Memory B cell (primary cell): ENCODE measurements at regions not wholly inside any gene's neighbourhood (a gene's known extent, or its start where the extent isn't known, plus 50 kb on each side); places are given as distances from the start of the nearest gene placed in this dataset.

Experiments used
- ATAC-seq: fragments of 150-1000 bp; cut with Tn5 transposase; 2 replicates; pipeline ENCODE4 v1.10.0; 2021; ENCODE audit warnings: low read depth, mild to moderate bottlenecking, moderate library complexity
- DNase-seq, 2 donors: peaks; one replicate each; pipeline ENCODE4 v3.0.0; 2022; ENCODE audit warnings: low spot score in 2 of 2
- H3K27ac Mint-ChIP-seq: one replicate; pipeline ENCODE4 v1.8.0; 2022; ENCODE audit warnings: mild to moderate bottlenecking, moderate library complexity, mixed read lengths
- H3K27me3 Mint-ChIP-seq: one replicate; pipeline ENCODE4 v1.8.0; 2022; ENCODE audit warnings: mixed read lengths
- H3K36me3 Mint-ChIP-seq: one replicate; pipeline ENCODE4 v1.8.0; 2022; ENCODE audit warnings: mild to moderate bottlenecking, mixed read lengths
- H3K4me1 Mint-ChIP-seq: one replicate; pipeline ENCODE4 v1.8.0; 2022; ENCODE audit warnings: mixed read lengths
- H3K4me3 Mint-ChIP-seq: one replicate; pipeline ENCODE4 v1.8.0; 2022; ENCODE audit warnings: mild to moderate bottlenecking, moderate library complexity, mixed read lengths
- H3K9me3 Mint-ChIP-seq: one replicate; pipeline ENCODE4 v1.8.0; 2022; ENCODE audit warnings: mixed read lengths

DNA sequence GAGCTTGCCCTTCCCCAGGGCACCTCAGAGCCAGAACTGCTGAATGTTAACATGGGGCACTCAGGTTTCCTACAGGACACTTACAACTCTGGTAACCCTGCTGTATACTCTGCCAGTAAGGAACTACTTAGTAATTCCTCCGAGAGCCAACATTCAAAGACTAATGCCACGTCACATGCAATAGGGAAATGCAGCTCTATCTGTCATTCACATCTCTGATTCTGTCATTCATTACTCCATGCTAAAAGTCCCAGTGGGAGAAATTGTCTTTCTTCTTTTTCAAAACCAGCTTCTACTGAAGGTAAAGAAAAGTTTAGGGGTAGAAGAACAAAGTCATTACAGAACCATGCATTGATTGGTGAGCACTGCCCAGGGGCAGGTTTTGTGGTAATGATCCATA is 189.2 kb downstream of the DAD1 start:
- Mint-ChIP-seq H3K9me3 (no peaks in the 10 kb centered on the region), H3K27ac (no peak overlapping the region), H3K4me3 (no peak overlapping the region), H3K36me3 (no peaks in the 10 kb centered on the region), H3K27me3 (peaks cover 5% of the 10 kb centered on the region), H3K4me1 (peaks cover 3% of the 10 kb centered on the region)
- DNase-seq (no peak), ATAC-seq (no peak)

DNA sequence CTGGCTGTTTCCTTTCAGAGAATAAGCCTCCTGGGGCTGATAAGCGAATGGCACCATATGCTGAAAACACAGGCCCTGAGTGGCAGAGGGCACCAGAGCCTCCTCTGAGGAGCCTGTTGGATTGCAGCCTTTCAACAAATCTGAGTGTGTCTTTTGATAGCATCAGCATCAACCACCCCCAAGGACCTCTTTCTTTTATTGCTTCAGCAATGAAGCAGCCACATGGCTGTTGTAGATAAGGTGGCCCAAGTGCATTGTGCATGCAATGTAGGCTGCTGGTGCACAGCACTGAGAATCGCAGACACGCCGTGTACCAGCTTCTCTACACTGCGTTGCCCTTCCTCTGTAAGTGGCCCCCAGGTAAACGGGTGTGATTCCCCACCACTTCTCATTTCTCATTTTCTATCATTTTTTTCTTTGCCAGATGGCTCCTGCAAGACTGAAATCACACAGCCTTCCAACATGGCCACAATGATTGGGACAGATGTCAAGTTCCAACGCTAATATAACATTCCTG is 191.7 kb downstream of the DAD1 start:
- no peak for ATAC-seq
- peaks cover 7% of the 10 kb centered on the region for H3K27me3 Mint-ChIP-seq
- no peak overlapping the region for H3K4me3 Mint-ChIP-seq
- H3K27ac Mint-ChIP-seq = no peak overlapping the region
- no peaks in the 10 kb centered on the region for H3K36me3 Mint-ChIP-seq
- peaks cover 4% of the 10 kb centered on the region for H3K4me1 Mint-ChIP-seq
- DNase-seq = no peak
- no peaks in the 10 kb centered on the region for H3K9me3 Mint-ChIP-seq

DNA sequence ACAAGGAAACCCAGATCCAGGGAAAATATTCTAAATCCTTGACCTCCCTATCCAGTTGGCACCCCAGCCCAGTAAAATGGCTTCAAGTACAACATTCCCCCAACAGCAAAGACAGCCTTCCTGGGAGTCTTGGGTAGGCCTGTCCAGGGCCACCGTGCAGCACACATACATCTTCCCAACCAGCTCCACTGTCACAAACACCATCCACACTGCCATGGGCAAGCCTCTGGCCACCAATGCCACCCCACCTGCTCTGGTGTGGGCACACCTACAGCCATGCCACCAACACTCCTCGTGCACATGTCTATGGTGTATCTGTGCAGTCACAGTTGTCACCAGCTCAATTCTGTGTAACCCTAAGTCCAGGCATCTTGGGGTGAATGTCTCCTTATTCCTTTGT is 193.2 kb downstream of the DAD1 start:
- Mint-ChIP-seq H3K4me3 (no peak overlapping the region), H3K27ac (no peak overlapping the region), H3K36me3 (no peaks in the 10 kb centered on the region), H3K27me3 (peaks cover 7% of the 10 kb centered on the region), H3K9me3 (no peaks in the 10 kb centered on the region), H3K4me1 (peaks cover 13% of the 10 kb centered on the region)
- no peak for ATAC-seq
- no peak for DNase-seq

- no peak for DNase-seq
- Mint-ChIP-seq H3K36me3 (no peaks in the 10 kb centered on the region), H3K9me3 (no peaks in the 10 kb centered on the region), H3K27ac (no peak overlapping the region), H3K27me3 (peaks cover 7% of the 10 kb centered on the region), H3K4me3 (no peak overlapping the region), H3K4me1 (peaks cover 15% of the 10 kb centered on the region)
- ATAC-seq = no peak
Measured at GRCh38 chr14:22394616-22395015, 194.4 kb downstream of the DAD1 start.

GRCh38 chr14:22393796-22394195 is 195.2 kb downstream of the DAD1 start:
- Mint-ChIP-seq H3K9me3 (no peaks in the 10 kb centered on the region), H3K4me1 (peaks cover 15% of the 10 kb centered on the region), H3K4me3 (no peak overlapping the region), H3K36me3 (no peaks in the 10 kb centered on the region), H3K27ac (no peak overlapping the region), H3K27me3 (peaks cover 7% of the 10 kb centered on the region)
- ATAC-seq (no peak), DNase-seq (no peak)

DNA sequence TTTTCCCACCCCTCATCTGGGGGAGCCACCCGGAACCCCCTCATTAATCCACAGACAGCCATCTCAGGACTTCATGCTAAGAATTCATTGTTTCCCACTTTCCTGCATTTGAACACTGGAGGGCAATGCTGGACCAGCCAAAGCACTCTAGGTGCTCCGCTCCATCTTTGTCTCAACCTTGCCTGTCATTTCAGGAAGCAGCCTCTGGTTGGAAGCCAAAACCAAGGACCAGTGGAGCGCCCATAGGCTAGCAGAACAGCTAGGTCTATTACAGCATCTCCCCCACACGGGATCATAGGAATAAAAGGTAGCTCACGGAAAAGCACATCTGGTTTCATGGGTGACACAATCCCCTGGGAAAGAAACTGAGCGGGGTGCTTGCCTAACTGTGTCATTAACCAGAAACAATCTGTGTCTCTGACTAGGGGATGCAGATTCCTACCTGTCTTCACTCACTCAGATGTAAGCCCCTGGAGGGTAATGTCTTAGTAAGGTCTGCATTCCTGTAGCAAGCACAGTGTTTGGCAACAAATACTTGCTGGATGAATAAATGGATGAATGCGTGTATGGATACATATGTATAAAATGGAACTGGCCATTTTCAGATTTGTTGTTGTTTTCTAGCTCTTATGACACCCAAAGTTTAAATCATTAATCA is 197.0 kb downstream of the DAD1 start:
- Mint-ChIP-seq H3K9me3 (no peaks in the 10 kb centered on the region), H3K27me3 (peaks cover 7% of the 10 kb centered on the region), H3K4me1 (peaks cover 19% of the 10 kb centered on the region), H3K4me3 (peak overlapping the region; percentile 21), H3K27ac (peak overlapping the region; percentile 1), H3K36me3 (no peaks in the 10 kb centered on the region)
- DNase-seq (peak in 1 of 2 donors; percentile 33), ATAC-seq (peak; percentile 70)

- Mint-ChIP-seq H3K4me3 (no peak overlapping the region), H3K4me1 (peaks cover 23% of the 10 kb centered on the region)
Measured at GRCh38 chr14:22390824-22391461, 198.1 kb downstream of the DAD1 start.

GRCh38 chr14:22390195-22390594 is 198.8 kb downstream of the DAD1 start:
- Mint-ChIP-seq H3K27me3 (peaks cover 5% of the 10 kb centered on the region), H3K4me3 (no peak overlapping the region), H3K36me3 (no peaks in the 10 kb centered on the region), H3K9me3 (no peaks in the 10 kb centered on the region), H3K27ac (no peak overlapping the region), H3K4me1 (peaks cover 28% of the 10 kb centered on the region)
- DNase-seq = no peak
- ATAC-seq = no peak

More at GRCh38 chr14:22390824-22391461, 198.1 kb downstream of the DAD1 start:
- ATAC-seq (no peak), DNase-seq (no peak)
- Mint-ChIP-seq H3K27ac (no peak overlapping the region), H3K36me3 (no peaks in the 10 kb centered on the region), H3K27me3 (peaks cover 7% of the 10 kb centered on the region), H3K9me3 (no peaks in the 10 kb centered on the region)

DNA sequence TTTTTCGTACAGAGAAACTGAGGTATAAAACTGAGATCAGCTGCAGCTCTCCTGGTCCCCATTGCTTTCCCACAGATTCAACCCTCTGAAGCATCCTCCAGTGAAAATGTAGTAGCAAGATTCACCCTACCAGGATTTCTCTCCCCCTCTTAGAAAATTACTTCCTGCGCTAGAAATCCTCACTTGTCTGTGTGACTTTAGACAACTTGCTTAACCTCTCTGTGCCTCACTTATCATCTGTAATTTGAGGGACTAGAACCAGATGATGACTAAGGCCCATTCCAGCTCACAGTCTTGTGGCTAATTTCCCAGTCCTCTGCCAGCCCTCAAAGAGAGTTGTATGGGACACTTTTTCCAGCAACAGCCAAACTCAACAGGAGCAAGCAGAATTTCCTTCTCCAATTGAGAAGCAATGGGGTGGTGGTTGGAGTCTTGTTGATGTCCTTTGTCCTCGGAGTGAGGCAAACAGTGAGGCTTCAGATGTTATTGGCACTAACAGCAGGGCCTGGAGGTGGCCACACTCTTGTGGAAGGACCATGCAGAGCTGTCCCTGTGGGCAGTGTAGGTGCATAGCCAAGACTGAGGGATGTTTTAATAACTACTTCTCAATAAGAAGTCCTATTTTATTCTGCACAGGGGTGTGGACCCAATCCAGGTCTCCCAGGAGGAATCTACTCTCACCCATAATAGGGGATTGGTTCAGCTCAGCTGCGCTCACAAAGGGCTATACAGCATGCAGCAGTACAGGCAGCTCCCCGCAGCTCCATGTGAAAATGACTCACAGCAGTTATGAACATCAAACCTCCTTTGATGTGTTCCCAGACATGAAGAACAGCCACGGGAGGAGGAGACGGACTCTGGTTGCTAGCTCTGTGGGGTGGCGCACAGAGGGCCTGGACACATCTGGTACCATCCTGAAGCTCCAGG is 200.1 kb downstream of the DAD1 start:
- DNase-seq (no peak), ATAC-seq (no peak)
- no peaks in the 10 kb centered on the region for H3K27me3 Mint-ChIP-seq
- no peaks in the 10 kb centered on the region for H3K9me3 Mint-ChIP-seq
- no peak overlapping the region for H3K27ac Mint-ChIP-seq
- peaks cover 38% of the 10 kb centered on the region for H3K4me1 Mint-ChIP-seq
- no peak overlapping the region for H3K4me3 Mint-ChIP-seq
- H3K36me3 Mint-ChIP-seq = no peaks in the 10 kb centered on the region

- no peak for ATAC-seq
- no peaks in the 10 kb centered on the region for H3K9me3 Mint-ChIP-seq
- no peaks in the 10 kb centered on the region for H3K36me3 Mint-ChIP-seq
- no peak overlapping the region for H3K27ac Mint-ChIP-seq
- H3K27me3 Mint-ChIP-seq = no peaks in the 10 kb centered on the region
- H3K4me3 Mint-ChIP-seq = peak overlapping the region; percentile 57
- DNase-seq = no peak
- peaks cover 48% of the 10 kb centered on the region for H3K4me1 Mint-ChIP-seq
Measured at GRCh38 chr14:22387776-22388241, 201.2 kb downstream of the DAD1 start.

DNA sequence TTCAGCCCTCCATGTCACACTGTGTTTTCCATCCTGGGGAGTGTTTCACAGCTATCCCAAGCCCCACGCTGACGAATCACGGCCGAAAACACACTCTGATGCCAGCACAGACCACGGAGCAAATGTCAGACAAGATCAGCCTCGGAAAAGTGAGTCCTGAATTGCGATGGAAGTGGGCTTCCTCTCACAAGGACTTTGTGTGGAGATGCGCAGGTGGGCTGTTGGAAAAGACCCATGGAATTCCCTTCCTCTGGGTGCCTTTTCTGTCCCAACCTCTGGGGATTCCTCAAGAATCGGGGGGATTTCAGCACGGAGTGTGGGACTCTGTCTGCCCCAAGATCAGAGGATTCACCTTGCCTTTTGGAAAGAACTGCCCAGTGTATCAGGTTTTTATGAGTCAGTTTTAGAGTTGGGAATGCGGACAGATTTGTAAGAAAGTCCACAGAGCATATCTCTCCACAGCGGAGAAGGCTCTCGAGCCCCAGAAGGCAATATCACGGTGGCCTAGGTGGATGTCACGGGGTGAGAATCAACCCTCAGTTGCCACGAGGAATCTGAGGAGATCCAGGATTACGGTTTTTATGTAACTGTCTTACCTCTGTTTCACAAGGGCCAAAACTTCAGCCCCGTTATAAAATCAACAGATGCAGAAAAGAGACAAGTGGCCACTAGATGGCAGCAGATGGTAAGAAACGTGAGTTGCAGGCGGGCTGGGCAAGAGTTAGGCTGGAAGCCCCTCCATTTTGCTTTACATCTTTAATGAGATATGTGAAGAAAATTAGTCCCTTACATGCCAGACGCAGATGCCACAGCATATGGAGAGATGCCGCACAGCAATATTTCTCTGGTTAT is 201.9 kb downstream of the DAD1 start:
- peaks cover 52% of the 10 kb centered on the region for H3K4me1 Mint-ChIP-seq
- no peaks in the 10 kb centered on the region for H3K27me3 Mint-ChIP-seq
- ATAC-seq (peak; percentile 17), DNase-seq (peak; percentile 81 to 84)
- H3K9me3 Mint-ChIP-seq = no peaks in the 10 kb centered on the region
- H3K36me3 Mint-ChIP-seq = no peaks in the 10 kb centered on the region
- H3K27ac Mint-ChIP-seq = no peak overlapping the region
- H3K4me3 Mint-ChIP-seq = peak overlapping the region; percentile 57

DNA sequence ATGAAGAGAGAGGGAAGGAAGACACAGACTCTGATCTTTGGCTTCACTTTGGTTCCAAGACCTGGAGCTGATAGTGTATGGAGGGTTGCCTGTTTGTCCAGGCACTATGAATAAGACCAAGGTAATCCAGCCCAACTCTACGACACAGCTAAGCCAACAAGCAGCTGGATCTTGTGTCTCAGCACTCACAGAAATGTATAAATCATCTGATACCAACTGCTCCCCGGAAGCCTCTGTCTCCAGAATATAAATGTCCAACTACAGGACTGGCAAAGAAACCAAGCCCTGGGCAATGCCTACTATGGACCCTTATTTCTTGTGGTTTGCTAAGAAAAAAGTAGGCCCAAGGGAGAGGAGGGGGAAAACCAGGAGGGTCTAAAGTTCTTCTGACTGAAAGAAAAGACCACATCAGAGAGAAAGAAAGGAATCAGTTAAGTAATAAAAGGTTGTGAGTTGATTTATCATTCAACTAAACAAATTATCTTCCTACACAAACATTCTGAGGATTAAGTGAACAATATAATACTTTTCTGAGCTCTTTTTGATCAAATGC is 204.0 kb downstream of the DAD1 start:
- Mint-ChIP-seq H3K27ac (peak overlapping the region; percentile 99), H3K27me3 (no peaks in the 10 kb centered on the region), H3K4me1 (peaks cover 50% of the 10 kb centered on the region), H3K9me3 (no peaks in the 10 kb centered on the region), H3K4me3 (no peak overlapping the region), H3K36me3 (no peaks in the 10 kb centered on the region)
- DNase-seq = no peak
- no peak for ATAC-seq

DNA sequence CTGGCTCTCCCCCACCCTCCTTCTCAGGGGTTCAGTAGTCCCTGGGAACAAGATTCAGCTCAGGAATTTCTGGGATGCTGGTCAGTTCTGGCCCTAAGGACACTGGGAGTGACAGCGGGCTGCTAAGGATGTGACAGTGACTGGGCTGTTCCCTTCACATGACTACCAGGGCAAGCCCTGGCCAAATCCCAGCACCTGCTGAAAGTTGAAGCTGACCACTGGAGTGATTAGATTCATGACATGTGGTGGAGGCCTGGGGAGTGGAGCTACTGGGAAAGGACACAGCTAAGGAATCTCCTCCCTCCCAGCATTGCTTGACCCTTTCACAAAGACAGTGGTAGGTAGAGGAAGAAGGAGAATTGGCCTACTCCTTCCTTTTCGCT is 204.9 kb downstream of the DAD1 start:
- DNase-seq = no peak
- Mint-ChIP-seq H3K36me3 (no peaks in the 10 kb centered on the region), H3K27ac (peak overlapping the region; percentile 99), H3K4me1 (peaks cover 50% of the 10 kb centered on the region), H3K4me3 (no peak overlapping the region), H3K9me3 (no peaks in the 10 kb centered on the region), H3K27me3 (no peaks in the 10 kb centered on the region)
- ATAC-seq = no peak
